ENCODE measurements at regions not wholly inside any gene's neighbourhood (a gene's known extent, or its start where the extent isn't known, plus 50 kb on each side); places are given as distances from the start of the nearest gene placed in this dataset.

DNA sequence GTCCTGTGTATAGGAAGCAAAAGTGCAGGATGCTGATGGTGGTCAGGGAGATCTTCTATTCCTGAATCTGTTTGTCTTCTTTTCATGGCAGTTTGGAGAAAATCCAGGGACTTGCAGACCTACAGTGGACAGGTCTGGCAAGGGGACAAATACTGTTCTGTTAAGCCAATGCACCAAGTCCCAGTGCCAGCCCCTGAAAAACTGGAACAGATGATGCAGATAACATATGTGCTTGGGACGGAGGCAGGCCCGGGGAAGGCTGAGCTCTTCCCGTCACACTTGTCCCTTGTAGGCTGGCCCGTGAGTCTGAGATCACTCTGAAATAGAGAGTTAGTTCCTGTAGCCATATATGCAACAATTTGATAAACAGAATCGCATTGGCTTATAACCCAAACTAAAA is 265.7 kb downstream of the MTRR start:
- DNase-seq (ENCODE audit: extremely low spot score, insufficient read length, low read depth) = no peak
- no peak for FAIRE-seq

DNA sequence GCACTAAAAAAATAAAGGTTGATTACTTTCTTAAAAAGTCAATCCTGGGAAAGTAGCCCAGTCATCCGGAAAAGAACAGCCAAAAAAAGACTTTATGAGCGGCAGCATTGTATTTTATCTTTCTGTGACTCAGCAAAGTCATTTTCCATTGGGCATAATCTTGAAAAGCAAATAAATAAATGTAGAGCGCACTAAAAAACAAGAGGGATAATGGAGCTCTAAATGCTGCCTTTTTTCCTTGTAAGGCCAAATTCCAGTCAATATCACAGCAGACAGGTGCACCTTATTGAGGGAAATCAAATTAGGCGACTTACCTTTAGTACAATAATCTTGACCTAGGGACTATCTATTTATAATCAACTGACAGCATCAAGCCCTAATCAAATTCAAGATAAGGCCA is 266.8 kb downstream of the MTRR start:
- FAIRE-seq (no peak), DNase-seq (ENCODE audit: extremely low spot score, insufficient read length, low read depth) (no peak)

DNA sequence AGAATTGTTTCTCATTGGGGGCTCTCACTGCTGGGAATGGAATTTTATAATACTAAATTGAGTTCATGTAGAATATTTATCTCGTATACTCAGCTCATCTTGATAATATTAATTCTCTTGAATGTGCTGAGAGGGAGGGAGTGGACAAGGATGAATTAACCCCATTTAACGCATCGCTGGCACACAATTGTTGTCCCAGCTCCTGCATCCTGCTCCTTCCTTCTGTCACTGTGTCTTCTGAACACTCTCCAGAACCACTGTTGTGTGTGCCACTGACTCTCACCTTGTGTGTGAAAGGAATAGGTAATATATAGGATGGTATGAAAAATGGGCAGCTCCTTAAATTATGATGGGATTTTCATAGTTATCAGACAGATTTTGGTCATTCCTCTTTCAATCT is 267.3 kb downstream of the MTRR start:
- DNase-seq (ENCODE audit: extremely low spot score, insufficient read length, low read depth) (no peak), FAIRE-seq (no peak)

DNA sequence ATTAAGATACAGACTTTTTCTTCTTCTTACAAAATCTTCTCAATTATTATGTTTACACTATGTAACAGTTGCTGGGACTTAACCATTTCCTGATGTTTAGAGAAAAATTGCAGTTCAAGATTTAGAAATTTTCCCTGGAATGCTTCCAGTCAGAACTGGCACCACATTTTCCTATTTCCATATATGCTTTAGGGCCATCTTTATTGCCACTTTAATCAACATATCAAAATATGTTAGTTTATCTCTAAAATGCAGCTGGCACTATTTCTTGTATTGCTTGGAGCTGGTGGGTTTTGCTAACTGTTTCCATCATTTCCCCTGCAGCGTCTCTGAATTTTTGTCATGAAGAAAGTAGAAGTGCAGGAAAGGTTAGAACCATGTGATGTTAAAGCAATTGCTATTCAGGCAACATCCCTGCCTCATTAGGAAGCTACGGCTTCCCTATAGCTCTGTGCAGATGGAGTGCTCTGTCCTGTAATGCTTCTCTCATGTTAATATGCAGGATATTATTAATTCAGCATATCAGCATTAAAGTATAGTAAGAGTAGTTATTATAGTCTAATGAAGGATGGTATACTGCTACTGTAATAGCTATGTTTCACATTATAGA is 269.1 kb downstream of the MTRR start:
- FAIRE-seq = no peak

DNA sequence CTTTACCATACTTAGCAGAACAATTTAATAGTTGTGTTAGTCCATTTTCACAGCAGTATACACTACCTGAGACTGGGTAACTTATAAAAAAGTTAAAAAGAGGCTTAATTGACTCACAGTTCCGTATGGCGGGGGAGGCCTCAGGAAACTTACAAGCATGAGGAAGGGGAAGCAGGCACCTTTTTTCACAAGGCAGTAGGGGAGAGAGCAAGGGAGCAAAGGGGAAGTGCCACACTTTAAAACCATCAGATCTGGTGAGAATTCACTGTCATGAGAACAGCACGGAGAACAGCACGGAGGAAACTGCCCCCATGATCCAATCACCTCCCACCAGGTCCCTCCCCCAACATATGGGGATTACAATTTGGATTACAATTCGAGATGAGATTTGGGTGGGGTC is 269.9 kb downstream of the MTRR start:
- DNase-seq (ENCODE audit: extremely low spot score, insufficient read length, low read depth) (no peak), FAIRE-seq (no peak)

More for the DNA sequence above, 269.1 kb downstream of the MTRR start:
- DNase-seq (ENCODE audit: extremely low spot score, insufficient read length, low read depth) = no peak

DNA sequence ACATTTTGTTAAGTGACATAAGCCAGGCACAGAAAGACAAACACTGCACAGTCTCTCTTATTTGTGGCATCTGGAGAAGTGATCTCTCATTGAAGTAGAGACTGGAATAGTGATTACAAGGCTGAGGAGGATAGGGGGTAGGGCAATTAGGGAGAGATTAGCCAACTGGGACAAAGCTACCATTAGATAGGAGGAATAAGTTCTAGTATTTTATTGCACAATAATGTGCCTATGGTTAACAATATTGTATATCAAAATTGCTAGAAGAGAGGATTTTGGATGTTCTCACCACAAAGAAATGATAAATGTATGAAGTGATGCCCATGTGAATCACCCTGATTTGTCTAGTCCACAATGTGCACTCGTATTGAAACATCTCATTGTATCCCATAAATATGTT is 281.8 kb downstream of the MTRR start:
- DNase-seq (ENCODE audit: extremely low spot score, insufficient read length, low read depth) (no peak), FAIRE-seq (no peak)

DNA sequence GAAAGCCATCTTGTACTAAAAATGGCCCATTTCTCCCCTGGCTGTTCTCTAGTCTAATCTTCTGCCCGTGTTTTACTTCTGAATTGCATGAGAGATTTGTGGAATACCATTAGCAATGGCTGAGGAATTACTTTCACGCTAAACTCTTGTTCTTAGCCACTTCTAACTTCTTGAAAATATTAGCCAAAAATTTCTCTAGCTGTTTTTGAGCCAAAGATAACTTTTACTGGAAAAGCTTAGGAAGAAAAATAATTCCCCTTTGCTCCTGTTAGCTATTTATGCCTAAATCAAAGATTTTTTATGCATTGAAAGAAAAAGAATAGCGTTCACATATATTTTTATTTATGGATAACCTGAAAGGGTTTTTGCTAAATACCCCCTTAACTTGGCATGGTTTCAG is 287.8 kb downstream of the MTRR start:
- FAIRE-seq = no peak
- DNase-seq (ENCODE audit: extremely low spot score, insufficient read length, low read depth) = no peak

DNA sequence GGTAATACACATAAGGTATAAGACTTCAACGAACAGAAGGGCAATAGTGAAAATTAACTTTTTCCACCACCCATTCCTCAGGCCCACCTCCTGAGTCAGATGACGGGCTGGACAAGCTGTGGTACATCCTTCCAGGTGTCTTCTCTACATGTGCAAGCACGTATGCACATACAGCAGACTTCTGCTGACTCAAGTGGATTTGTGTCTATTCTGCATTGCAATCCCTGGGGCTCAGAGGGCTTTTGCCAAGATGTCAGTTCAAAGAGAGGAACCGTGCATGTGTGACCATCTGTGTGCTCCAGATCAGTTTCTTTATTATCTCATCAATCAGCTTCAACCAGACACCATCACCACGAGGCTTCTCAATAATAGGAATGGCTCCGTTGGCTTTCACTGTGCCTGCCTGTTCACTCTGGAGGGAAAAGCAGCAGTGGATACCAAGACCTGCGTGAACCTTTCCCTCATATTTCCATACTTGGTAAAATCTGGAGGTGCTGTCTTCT is 288.4 kb downstream of the MTRR start:
- DNase-seq (ENCODE audit: extremely low spot score, insufficient read length, low read depth) (no peak), FAIRE-seq (no peak)

DNA sequence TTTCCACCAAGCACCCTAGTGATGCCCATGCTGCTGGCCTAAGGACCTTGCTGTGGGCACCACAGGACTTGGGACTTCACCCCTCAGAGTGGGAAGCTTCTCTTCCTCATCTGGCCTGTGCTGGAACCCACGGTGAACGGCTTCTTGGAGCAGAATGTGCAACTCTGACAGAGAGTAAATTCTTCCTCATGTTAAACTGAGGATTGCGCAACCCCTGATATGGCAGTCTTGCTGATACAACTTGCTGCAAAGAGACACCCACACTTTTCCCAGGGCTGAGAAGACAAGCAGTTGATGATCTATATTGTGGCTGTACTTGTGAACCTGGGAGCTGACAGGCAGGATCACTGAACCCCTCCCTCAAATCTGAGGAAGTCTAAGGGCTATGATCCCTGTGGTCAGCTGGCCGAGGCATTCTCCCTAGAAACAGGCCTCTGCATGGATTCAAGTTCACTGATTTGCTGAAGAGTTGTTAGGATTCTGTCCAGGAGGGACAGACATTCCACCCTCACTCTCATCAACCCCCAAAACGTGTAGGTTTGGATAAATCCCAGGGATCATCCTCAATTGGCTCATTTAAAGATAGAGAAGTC is 307.2 kb downstream of the MTRR start:
- DNase-seq (ENCODE audit: extremely low spot score, insufficient read length, low read depth) (no peak), FAIRE-seq (no peak)

DNA sequence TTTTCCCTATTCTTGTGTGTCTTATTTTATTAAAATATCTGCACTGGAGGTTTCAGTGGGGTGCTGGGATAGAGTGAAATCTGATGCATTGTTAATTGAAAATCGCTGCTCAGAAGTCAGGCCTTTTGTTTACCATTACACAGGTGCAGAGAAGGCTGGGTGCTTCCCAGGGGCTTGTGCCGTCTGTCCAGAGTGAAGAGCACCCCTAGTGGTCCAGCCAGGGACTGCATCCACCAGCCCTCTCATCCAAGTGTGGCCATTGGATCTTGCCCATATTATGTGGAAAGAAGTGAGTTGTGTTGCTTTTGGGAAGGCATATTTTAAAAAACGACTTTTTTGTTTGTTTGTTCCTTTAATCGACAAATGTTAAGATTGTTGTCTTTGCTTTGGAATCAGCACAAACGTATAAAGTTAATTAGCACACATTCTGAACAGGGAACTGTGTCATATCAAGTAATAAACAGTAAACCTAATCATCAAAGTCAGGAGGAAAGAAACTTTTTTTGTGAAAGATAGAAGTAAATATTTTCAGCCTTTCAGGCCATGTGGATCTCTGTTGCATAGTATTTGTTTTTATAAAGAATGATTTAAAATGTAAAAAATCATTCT is 315.6 kb downstream of the MTRR start:
- DNase-seq (ENCODE audit: extremely low spot score, insufficient read length, low read depth) = peak; percentile 20

DNA sequence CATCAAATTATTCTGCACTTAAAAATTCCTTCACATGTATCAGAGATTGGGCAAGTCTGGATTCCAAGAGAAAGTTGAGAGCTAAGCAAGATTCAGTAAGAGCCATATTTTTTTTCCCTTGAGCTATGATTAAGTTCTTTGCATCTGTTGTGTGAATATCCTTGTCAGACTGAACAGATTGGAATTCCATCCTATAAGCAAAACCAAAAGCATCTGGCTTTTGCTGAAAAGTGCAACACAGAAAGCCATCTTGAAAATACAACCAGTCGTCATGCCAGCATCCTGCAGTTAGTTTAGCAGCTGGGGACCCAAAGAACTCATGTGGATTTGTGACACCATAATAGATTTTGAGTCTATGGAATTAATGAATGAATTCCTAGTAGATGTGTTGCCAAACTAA is 316.9 kb downstream of the MTRR start:
- no peak for DNase-seq (ENCODE audit: extremely low spot score, insufficient read length, low read depth)
- no peak for FAIRE-seq

More for the DNA sequence above, 315.6 kb downstream of the MTRR start:
- peak; percentile 60 for FAIRE-seq

DNA sequence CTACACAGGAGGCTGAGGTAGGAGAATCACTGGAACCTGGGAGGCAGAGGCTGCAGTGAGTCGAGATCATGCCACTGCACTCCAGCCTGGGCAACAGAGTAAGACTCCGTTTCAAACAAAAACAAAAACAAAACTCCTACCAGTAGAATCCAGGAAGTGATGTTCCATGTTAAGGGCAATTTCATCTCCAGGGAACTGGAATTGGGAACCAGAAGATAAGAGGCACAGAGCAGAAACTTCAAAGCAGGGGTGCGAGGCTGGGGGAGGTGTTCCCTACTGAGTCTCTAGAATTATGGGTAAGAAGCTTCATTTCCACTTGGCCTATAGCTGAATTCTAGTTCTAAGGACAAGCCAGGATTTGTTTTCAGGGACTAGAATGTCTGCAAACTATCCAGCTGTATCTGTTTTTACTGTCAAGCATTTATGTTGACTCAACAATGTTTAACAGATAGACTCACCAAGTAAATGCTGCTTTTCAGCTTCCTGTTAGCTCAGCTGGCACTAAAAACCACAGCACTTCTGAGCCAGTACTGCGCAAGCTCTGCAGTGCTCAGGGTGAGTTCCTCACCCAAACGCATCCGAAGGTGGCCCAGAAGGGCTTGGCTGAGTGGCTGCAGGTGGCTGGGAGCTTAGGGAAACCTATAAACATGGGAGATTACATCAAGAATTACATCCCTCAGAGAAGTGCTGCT is 320.1 kb downstream of the MTRR start:
- no peak for FAIRE-seq
- DNase-seq (ENCODE audit: extremely low spot score, insufficient read length, low read depth) = no peak

DNA sequence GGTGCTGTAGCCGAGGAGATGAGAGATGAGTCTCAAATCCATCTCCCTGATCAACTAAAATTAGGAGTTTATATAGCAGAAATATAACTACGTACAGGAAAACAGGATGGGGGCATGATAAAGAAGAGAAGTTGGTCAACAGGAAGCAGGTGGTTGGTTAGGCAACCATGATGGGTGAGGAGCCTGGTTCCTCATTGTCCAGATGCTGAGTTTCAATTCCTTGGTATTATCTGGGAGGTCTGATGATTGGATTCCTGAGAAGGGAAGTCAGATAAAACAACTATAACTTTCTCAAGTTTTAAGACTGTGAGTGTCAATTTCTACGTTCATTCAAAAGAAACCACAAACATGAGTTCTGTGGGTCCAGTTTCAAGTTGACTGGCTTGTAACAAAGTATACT is 323.9 kb downstream of the MTRR start:
- FAIRE-seq (no peak), DNase-seq (ENCODE audit: extremely low spot score, insufficient read length, low read depth) (no peak)

DNA sequence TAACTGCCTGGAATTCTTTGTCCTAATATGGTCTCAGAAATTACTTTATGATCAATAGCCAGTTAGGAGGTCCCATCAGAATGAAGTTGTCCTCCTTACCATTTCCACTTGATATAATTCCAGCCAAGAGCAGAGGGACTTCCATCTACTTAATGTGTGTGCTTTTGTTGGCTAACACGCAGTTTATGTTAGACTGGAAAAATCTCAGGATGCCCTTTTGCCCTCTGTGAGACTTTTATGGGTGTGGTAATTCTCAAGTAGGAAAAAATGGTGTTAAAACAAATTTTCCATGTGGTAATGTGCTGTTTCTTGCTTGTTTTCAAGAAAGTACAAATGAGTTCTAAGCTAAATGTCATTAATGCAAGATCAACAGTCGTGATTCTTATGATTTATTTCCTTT is 327.1 kb downstream of the MTRR start:
- DNase-seq (ENCODE audit: extremely low spot score, insufficient read length, low read depth) (no peak), FAIRE-seq (no peak)

DNA sequence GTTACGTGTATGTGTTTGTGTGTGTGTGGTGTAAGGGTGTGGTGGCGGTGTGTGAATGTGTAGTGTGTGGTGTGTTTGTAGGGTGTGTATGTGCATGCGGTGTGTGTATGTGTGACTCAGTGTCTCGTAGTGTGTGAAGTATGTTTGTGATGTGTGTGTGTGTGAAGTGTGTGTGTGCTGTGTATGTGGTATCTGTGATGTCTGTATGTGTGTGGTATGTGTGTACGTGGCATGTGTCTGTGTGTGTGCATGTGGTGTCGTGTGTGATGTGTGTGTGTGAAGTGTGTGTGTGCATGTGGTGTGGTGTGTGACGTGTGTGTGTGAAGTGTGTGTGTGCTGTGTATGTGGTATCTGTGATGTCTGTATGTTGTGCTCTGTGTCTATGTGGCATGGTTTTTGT is 339.4 kb downstream of the MTRR start:
- FAIRE-seq (no peak), DNase-seq (ENCODE audit: extremely low spot score, insufficient read length, low read depth) (no peak)

DNA sequence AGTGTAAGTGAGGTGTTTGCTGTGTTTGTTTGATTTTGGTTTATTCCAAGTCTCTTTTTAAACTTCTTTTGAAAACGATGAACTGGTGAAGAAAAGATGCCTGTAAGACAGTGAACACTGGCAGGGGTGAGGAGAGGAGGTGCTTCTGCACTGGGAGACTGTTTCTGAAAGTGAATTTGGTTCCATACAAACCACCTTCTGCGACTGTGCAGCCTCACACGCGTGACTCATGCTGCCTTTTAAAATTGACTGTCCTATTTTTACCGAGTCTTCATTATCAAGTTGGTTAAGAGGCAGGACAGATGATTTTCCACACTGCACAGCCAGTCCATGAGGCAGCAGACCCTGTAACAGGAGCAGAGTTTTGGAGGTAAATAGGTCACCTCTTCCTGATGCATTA is 340.6 kb downstream of the MTRR start:
- no peak for FAIRE-seq

DNA sequence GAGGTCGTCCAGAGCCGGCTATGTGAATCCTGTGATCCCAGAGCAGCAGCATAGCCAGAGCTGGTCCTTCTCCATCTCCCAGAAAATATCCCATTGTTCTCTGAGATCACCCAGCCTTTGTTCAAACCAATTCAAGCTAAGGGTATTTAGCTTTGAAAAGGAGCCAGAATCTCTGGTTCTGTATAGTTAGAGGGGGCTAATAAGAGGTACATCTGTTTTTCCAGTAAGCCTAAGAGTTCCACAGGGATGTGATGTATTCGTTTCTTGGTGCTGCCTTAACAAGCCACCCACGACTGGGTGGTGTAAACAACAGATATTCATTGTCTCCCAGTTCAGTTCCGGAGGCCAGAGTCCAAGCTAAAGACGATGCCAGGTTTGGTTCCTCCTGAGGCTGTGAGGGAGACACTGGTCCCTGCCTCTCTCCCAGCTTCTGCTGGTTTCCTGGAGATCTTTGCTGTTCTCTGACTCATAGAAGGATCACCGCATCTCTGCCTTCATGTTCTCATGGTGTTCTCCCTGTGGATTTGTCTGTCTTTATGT is 344.8 kb downstream of the MTRR start:
- DNase-seq (ENCODE audit: extremely low spot score, insufficient read length, low read depth) (no peak), FAIRE-seq (no peak)

More for the DNA sequence above, 340.6 kb downstream of the MTRR start:
- no peak for DNase-seq (ENCODE audit: extremely low spot score, insufficient read length, low read depth)

DNA sequence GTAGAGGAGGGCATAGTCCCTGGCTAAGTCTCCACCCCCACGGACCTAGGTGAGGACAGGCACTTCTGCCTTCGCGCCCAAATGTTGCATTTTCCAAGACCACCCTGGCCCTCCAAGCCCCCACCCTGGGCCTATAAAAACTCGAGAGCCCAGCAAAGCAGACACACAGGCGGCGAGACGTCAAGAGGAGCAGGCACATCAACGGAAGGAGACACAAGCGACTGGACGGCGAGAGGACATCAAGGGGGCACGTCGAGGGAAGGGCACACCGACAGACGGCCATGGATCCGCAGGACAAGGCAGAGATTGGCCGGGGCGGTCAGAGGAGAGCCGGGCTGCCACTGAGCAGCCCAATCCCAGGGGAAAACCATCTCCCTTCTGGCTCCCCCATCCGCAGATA is 348.0 kb downstream of the MTRR start:
- no peak for DNase-seq (ENCODE audit: extremely low spot score, insufficient read length, low read depth)
- FAIRE-seq = no peak

DNA sequence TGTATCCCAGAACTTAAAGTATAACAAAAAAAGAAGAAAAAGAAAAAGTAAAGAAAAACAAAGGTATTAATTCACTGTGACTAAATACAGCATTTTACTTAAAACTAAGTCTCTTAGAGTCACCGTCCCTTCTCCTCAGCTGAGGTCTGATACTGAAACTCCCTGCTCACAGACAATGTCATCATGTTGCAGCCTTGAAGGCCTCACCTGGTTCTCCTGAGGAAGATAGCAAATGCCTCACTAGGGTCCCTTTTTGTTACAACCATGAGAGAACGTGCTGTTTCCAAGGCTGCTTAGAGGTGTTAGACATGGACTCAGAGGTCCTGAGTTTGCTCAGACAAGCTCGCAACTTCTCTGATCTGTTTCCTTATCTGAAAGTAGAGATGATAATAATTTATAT is 357.2 kb downstream of the MTRR start:
- DNase-seq (ENCODE audit: extremely low spot score, insufficient read length, low read depth) (no peak), FAIRE-seq (no peak)

DNA sequence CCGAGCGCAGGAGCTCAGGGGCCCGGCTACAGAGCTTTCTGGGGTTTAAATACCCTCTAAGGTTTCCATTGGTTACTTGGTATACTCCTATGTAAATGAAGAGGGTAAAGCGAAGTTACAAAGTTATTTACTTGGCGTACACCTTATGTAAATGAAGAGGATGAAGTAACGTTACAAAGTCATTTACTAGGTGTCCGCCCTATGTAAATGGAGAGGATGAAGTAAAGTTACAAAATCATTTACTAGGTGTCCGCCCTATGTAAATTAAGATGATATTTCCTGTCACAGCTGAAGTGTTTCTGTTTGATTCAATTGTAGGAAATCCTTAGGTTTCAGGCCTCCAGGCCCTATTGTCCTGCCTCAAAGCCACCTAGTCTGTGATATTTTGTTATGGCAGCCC is 358.2 kb downstream of the MTRR start:
- no peak for FAIRE-seq
- no peak for DNase-seq (ENCODE audit: extremely low spot score, insufficient read length, low read depth)

DNA sequence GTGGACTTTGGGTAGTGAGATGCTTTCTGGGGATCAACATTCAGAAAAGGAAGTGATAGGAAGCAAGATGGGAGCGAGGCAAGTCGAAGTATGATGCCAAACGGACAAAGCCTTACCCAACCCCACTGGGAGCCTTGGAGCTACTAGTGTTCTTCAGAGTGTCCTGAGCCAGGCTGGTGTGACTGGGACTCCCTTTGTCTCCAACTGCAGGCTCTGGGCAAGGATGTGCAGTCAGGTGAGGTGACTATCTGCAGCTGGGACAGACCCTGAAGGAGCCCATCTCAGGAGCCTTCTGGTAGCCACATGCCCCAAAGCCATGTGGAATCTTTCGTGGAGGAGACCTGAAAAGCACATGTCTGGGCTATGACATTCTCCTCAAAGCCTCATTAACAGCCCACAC is 360.6 kb downstream of the MTRR start:
- DNase-seq (ENCODE audit: extremely low spot score, insufficient read length, low read depth) = no peak
- no peak for FAIRE-seq

Measured in GM18507 (cell line).